ENCODE measurements at regions not wholly inside any gene's neighbourhood (a gene's known extent, or its start where the extent isn't known, plus 50 kb on each side); places are given as distances from the start of the nearest gene placed in this dataset.
"Not testable (repeated sequence)": the region's sequence is repeated elsewhere in the genome, so short reads cannot be mapped to it uniquely, and the experiment has no call there.

DNA sequence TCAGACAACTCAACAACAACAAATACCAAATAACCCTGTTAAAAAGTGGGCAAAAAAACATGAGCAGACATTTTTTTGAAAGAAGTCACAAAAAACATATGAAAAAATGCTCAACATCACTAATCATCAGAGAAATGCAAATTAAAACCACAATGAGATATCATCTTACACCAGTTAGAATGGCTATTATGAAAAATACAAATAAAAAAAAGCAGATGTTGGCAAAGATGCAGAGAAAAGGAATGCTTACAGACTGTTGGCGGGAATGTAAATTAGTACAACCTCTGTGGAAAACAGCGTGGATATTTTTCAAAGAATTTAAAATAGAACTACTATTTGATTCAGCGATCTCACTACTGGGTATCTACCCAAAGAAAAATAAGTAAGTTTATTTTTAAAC is 114.0 kb downstream of the SLC38A4 start:
- FAIRE-seq, result no peak
- no peak for DNase-seq (ENCODE audit: low spot score)

DNA sequence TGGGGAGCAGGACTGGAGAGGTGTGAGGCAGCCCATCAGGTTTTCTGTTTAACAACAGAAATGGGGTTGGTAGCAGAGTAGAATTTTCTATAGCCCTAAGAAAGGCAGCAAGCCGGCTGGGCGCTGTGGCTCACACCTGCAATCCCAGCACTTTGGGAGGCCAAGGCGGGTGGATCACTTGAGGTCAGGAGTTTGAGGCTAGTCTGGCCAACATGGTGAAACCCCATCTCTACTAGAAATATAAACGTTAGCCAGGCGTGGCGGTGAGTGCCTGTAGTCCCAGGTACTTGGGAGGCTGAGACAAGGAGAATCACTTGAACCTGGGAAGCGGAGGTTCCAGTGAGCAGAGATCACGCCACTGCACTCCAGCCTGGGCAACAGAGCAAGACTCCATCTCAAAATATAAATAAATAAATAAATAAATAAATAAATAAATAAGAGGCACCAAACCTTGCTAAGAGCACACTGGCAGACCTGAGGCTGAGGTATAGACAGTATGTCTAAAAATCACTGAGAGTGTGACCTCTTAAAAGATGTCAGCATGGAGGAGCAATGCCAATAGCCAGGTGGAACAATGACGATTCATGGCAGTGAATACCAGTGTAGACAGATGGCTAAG is 115.6 kb downstream of the SLC38A4 start:
- DNase-seq (ENCODE audit: low spot score) (no peak), FAIRE-seq (no peak)

GRCh38 chr12:46702581-46703344 is 123.0 kb downstream of the SLC38A4 start:
- DNase-seq (ENCODE audit: low spot score) (peak; percentile 35), FAIRE-seq (no peak)

- no peak for FAIRE-seq
Measured at GRCh38 chr12:46701356-46701755, 124.4 kb downstream of the SLC38A4 start.

GRCh38 chr12:46699986-46700385 is 125.8 kb downstream of the SLC38A4 start:
- no peak for FAIRE-seq
- DNase-seq (ENCODE audit: low spot score), result no peak

More at GRCh38 chr12:46701356-46701755, 124.4 kb downstream of the SLC38A4 start:
- DNase-seq (ENCODE audit: low spot score), result no peak

DNA sequence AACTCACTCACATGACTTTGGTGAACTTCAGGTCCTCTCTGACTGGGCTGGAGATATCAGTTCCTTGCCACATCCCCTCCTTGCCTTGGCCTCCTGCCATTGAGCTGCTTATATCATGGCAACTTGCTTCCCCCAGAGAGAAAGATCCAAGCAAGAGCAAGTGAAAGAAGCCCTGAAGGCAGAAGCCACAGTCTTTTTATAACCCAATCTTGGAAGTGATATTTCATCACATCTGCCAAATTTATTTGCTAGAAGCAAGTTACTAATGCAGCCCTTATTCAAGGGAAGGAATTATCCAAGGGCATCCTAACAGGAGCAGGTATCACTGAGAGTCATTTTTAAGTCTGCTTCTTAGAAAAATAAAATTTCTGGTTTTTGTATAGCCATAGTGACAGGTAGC is 127.8 kb downstream of the SLC38A4 start:
- FAIRE-seq (no peak), DNase-seq (ENCODE audit: low spot score) (no peak)

- DNase-seq (ENCODE audit: low spot score) (no peak), FAIRE-seq (no peak)
Measured at GRCh38 chr12:46693518-46693917, 132.3 kb downstream of the SLC38A4 start.

GRCh38 chr12:46693034-46693433 is 132.8 kb downstream of the SLC38A4 start:
- FAIRE-seq (no peak), DNase-seq (ENCODE audit: low spot score) (no peak)

GRCh38 chr12:46692606-46693005 is 133.2 kb downstream of the SLC38A4 start:
- DNase-seq (ENCODE audit: low spot score), result no peak
- FAIRE-seq, result no peak

- DNase-seq (ENCODE audit: low spot score) (no peak), FAIRE-seq (no peak)
Measured at GRCh38 chr12:46686267-46686942, 139.4 kb downstream of the SLC38A4 start.

- FAIRE-seq; DNase-seq (ENCODE audit: low spot score): not testable (repeated sequence)
Measured at GRCh38 chr12:46684243-46684642, 141.6 kb downstream of the SLC38A4 start.

GRCh38 chr12:46682148-46682547 is 143.6 kb downstream of the SLC38A4 start:
- DNase-seq (ENCODE audit: low spot score), result no peak
- no peak for FAIRE-seq

GRCh38 chr12:46680506-46680905 is 145.3 kb downstream of the SLC38A4 start:
- no peak for DNase-seq (ENCODE audit: low spot score)
- FAIRE-seq, result no peak

- FAIRE-seq (no peak), DNase-seq (ENCODE audit: low spot score) (no peak)
Measured at GRCh38 chr12:46679754-46680153, 146.0 kb downstream of the SLC38A4 start.

GRCh38 chr12:46678426-46678825 is 147.4 kb downstream of the SLC38A4 start:
- DNase-seq (ENCODE audit: low spot score) (no peak), FAIRE-seq (no peak)

- no peak for FAIRE-seq
- no peak for DNase-seq (ENCODE audit: low spot score)
Measured at GRCh38 chr12:46677749-46678148, 148.0 kb downstream of the SLC38A4 start.

DNA sequence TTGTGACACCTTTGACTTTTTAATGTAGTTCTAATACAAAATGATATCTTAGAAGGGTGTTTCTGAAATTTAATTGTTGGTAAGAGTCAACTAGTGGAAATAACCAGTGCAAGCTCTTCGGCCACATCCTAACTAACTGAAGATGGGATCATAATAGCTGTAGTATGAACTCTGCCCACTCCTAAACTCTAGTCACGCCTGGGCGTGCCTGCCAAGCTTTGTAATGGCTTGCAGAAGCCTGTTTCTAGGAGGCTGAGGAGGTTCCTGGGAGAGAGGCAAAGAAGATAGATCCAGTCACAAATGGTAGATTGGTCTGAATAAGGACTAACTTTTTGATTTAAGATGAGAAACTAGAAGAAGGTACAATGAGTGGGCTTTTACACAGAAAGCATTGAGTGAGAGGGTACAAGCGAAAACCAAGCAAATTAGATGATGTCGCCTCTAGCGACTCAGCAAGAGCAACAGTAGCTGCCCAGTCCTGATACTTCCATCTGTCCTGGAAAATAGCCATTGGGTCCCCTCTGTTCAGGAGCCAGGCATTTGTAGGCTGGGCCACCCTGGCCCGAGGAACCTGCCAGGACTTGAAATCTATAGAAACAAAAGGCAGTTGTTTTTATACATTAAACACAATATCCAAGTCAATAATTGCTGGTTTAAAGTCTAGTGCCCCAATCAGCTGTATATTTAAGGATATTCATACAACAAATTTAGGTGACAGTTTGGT is 148.8 kb downstream of the SLC38A4 start:
- FAIRE-seq, result no peak
- no peak for DNase-seq (ENCODE audit: low spot score)

GRCh38 chr12:46676396-46676795 is 149.4 kb downstream of the SLC38A4 start:
- DNase-seq (ENCODE audit: low spot score) (no peak), FAIRE-seq (no peak)

- FAIRE-seq (no peak), DNase-seq (ENCODE audit: low spot score) (peak; percentile 37)
Measured at GRCh38 chr12:46675736-46676135, 150.1 kb downstream of the SLC38A4 start.

DNA sequence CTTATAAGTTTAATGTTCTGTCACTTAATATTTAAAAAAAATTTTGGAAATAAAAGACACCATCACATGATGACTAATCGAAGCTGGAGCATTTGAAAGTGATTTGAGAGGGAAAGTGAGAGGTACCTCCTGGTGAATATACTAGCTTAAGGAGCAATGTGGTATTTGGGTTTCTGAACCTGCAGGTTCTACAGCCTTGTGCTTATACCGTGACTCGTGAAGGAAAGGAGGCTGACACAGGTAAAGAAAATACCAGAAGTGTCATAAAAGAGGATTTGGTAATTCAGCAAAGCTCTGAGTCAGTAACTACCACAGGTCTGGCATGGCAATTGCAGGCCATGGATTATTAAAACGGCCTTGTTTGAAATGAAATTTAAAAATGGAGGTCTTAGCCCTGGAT is 151.0 kb downstream of the SLC38A4 start:
- FAIRE-seq (no peak), DNase-seq (ENCODE audit: low spot score) (no peak)

- no peak for FAIRE-seq
Measured at GRCh38 chr12:46674129-46674528, 151.7 kb downstream of the SLC38A4 start.

DNA sequence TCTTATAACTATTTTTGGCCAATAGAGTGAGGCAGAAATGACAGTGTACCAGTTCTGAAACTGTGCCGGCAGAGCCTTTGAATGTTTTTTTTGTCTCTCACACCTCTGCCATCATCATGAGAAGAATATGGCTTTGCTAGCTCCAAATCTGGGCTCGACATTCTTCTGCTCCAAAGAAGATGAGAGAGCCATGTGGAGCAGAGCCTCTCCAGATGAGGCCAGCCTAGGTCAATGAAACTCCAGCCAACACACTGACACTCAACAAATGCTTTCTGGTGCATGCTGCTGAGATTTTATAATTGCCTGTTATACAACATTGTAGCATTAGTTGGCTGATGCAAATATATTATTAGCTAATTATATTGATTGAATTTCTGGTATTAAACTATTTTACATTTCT is 154.7 kb downstream of the SLC38A4 start:
- no peak for FAIRE-seq

More at GRCh38 chr12:46674129-46674528, 151.7 kb downstream of the SLC38A4 start:
- DNase-seq (ENCODE audit: low spot score), result no peak

More for the DNA sequence above, 154.7 kb downstream of the SLC38A4 start:
- DNase-seq (ENCODE audit: low spot score), result no peak

Data from urothelium cell line (cell line).